ENCODE measurements at regions not wholly inside any gene's neighbourhood (a gene's known extent, or its start where the extent isn't known, plus 50 kb on each side); places are given as distances from the start of the nearest gene placed in this dataset.

DNA sequence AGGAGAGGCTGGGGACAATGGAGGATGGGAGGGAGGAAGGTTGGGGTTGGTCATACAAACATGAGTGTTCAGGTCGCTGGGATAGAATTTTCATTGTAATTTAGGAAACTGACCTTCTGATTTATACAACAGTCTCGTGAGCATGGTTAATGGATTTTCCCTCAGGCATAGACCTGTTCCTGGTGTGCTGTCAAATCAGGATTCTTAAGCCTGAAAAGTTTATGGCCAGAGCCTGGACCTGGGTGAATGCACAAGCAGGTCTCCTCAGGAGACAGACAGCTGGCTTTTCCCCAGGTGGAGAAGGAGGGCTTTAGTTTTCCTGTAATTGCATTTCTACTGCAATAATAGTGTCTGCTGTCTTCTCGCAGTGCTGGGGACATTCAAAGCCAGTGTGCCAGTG lies 338.0 kb downstream of the SHQ1 start:
- Histone ChIP-seq H3K23me2 (ENCODE audit: insufficient read length, low read depth, low read length, poor library complexity, severe bottlenecking) (no peaks in the 10 kb centered on the region), H4K20me1 (ENCODE audit: control insufficient read depth, insufficient read depth, insufficient read length) (no peaks in the 10 kb centered on the region), H2BK15ac (ENCODE audit: low read depth, low read length) (no peak overlapping the region), H2AK5ac (ENCODE audit: insufficient read length, low read length) (no peak overlapping the region), H3K27ac (ENCODE audit: insufficient read length, low read depth, low read length) (no peak overlapping the region), H3K27me3 (ENCODE audit: insufficient read depth, low read length) (no peaks in the 10 kb centered on the region), H3T11ph (ENCODE audit: low read length) (no peak overlapping the region), H4K8ac (replicated peaks; ENCODE audit: insufficient read length, low read depth, low read length) (no peak overlapping the region), H2AFZ (ENCODE audit: low read length) (no peak overlapping the region), H3K9me3 (ENCODE audit: control insufficient read depth, low read depth, low read length) (no peaks in the 10 kb centered on the region), H2BK120ac (ENCODE audit: low read depth, low read length, poor library complexity, severe bottlenecking) (no peak overlapping the region), H3K18ac (ENCODE audit: insufficient read length, low read depth, low read length) (no peak overlapping the region), H3K79me1 (ENCODE audit: insufficient read depth, low read depth, low read length, poor library complexity, severe bottlenecking) (no peaks in the 10 kb centered on the region), H3K79me2 (ENCODE audit: insufficient read depth, low read length) (no peaks in the 10 kb centered on the region), H2BK20ac (ENCODE audit: low read depth, low read length, poor library complexity, severe bottlenecking) (no peak overlapping the region), H3K4ac (ENCODE audit: low read depth, low read length) (no peak overlapping the region), H3K14ac (ENCODE audit: insufficient read depth, low read length) (no peak overlapping the region), H3K4me2 (ENCODE audit: insufficient read depth, insufficient read length, low read length) (no peak overlapping the region), H4K91ac (ENCODE audit: insufficient read length, low read depth, low read length) (no peak overlapping the region), H4K5ac (ENCODE audit: insufficient read length, low read depth, low read length) (no peak overlapping the region), H2BK12ac (ENCODE audit: insufficient read length, low read depth, low read length) (no peak overlapping the region), H3K23ac (ENCODE audit: insufficient read length, low read depth, low read length) (no peak overlapping the region), H3K56ac (ENCODE audit: insufficient read length, low read depth, low read length) (no peak overlapping the region), H2BK5ac (ENCODE audit: insufficient read length, low read length) (no peak overlapping the region), H3K4me1 (ENCODE audit: insufficient read depth, low read length) (no peaks in the 10 kb centered on the region), H3K9ac (ENCODE audit: extremely low read depth, insufficient read length, low read length) (no peak overlapping the region)
- H3K4me1 Mint-ChIP-seq: peaks cover 3 to 6% of the 10 kb centered on the region in 2 experiments
- TF ChIP-seq, protein P1, sequence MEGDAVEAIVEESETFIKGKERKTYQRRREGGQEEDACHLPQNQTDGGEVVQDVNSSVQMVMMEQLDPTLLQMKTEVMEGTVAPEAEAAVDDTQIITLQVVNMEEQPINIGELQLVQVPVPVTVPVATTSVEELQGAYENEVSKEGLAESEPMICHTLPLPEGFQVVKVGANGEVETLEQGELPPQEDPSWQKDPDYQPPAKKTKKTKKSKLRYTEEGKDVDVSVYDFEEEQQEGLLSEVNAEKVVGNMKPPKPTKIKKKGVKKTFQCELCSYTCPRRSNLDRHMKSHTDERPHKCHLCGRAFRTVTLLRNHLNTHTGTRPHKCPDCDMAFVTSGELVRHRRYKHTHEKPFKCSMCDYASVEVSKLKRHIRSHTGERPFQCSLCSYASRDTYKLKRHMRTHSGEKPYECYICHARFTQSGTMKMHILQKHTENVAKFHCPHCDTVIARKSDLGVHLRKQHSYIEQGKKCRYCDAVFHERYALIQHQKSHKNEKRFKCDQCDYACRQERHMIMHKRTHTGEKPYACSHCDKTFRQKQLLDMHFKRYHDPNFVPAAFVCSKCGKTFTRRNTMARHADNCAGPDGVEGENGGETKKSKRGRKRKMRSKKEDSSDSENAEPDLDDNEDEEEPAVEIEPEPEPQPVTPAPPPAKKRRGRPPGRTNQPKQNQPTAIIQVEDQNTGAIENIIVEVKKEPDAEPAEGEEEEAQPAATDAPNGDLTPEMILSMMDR (conservative IDR thresholded peaks at IDR 0.05): no peak
- H3K4me3 Mint-ChIP-seq: no peak overlapping the region
- no peak for DNase-seq
- WGBS (ENCODE audit: extremely low coverage, insufficient read length, low lambda C conversion rate): no CpG with 5 or more reads among the region's 3 CpGs
- no peaks in the 10 kb centered on the region for H3K9me3 Mint-ChIP-seq
- peaks cover 6% of the 10 kb centered on the region for H3K27me3 Mint-ChIP-seq (ENCODE audit: low read depth)
- H3K27ac Mint-ChIP-seq: no peak overlapping the region
- no peaks in the 10 kb centered on the region for H3K36me3 Mint-ChIP-seq (ENCODE audit: insufficient read depth in 1 of 3, low read depth in 3 of 3)

Data from H9 (cell line).